ENCODE measurements at regions not wholly inside any gene's neighbourhood (a gene's known extent, or its start where the extent isn't known, plus 50 kb on each side); places are given as distances from the start of the nearest gene placed in this dataset.

DNA sequence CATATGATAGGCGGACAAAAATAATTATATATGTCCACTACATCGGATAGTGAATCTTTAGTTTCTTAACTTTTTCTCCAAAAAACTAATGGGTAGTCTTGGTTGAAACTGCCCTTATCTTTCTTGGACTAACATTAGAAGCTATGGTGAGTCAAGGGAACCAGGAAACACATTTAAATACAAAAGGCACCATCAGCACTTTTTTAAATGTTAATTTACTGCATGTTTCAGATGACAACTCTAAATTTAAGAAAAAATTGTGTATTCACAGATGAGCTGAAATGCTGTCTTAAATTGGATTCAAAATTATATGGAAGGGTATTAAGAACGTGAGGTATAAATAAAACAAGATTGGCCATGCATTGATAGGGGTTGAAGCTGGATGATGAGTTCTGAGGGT lies 75.6 kb upstream of the CERS6 start:
- no peak for DNase-seq

DNA sequence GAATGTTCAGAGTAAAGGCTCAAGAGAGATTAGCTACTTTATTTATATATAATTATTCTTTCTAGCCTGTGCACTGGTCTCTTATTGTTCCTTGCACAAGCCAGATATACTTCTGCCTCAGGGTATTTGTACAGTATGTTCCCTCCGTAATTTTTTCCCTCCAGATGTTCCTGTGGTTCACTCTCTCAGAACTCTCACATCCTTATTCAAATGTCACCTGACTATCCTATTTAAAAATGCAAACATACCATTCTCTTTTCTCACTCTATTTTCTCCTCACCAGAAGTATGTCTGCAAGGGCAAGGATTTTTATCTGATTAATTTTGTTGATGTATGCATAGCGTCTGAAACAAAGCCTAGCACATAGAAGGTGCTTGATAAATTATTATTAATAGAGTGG lies 64.0 kb upstream of the CERS6 start:
- peak; percentile 13 to 42 for DNase-seq

DNA sequence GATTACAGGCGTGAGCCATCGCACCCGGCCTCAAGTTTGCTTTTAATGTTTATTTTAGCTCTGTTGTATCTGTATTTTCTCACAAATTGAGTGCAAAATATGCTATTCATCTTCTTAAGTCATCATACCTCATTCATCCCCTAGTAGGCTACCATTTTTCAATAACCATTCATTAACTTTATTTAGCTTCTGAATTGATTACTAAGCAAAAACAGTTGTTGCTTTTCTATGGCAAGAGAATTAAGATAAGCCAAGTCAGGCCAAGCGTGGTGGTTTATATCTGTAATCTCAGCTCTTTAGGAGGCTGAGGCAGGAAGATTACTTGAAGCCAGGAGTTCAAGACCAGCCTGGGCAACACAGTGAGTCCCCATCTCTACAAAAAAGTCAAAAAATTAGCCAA lies 63.3 kb upstream of the CERS6 start:
- DNase-seq = no peak

GRCh38 chr2:168394262-168394661 lies 61.8 kb upstream of the CERS6 start:
- no peak for DNase-seq

- DNase-seq = no peak
These were observed 59.9 kb upstream of the CERS6 start for GRCh38 chr2:168396131-168396530.

- no peak for DNase-seq
These were observed 58.4 kb upstream of the CERS6 start for GRCh38 chr2:168397629-168398028.

DNA sequence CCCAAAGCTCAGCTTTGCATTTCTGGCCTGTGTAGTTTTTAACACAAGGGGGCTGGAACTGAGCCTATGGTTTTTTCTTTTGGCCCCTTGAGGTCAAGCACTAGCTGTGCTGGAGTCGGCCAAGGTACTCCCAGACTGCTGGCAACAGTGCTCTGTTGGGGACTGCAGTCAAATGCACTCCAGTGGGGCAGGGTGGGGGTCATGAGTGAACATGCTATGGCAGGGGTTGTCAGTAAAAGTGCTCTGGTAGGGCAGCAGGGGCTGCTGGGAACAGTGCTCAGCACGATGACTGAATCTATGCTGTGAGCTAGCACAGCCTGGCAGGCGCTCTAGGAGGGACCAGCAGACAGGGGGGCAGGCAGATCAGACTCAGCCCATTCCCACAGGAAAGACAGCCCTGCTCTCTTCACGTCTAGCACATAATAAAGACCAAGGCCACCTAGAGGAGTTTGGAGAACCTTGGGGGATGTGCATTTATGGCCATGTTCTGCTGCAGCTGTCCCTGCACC lies 55.0 kb upstream of the CERS6 start:
- DNase-seq = no peak

DNA sequence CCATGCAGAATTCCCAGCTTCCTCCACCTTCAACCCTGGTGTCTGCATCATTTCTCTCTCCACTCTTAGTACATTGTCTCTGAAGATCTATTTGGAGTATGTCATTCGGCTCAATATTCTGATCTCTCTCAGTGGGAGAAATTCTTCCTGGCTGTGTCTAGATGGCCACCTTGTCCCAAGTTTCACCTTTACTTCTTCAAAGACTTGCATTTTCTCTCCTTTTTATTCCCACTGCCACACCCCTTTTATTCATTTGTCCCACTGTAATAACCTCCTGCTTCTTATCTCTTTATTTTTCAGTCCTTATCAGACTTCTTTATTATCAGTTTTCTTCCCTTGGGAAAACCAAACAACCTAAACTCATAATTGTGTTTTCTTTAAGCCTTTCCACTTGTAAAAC lies 54.3 kb upstream of the CERS6 start:
- no peak for DNase-seq

- no peak for DNase-seq
These were observed 53.5 kb upstream of the CERS6 start for GRCh38 chr2:168402531-168402930.

GRCh38 chr2:168403736-168404135 lies 52.3 kb upstream of the CERS6 start:
- DNase-seq = no peak

DNA sequence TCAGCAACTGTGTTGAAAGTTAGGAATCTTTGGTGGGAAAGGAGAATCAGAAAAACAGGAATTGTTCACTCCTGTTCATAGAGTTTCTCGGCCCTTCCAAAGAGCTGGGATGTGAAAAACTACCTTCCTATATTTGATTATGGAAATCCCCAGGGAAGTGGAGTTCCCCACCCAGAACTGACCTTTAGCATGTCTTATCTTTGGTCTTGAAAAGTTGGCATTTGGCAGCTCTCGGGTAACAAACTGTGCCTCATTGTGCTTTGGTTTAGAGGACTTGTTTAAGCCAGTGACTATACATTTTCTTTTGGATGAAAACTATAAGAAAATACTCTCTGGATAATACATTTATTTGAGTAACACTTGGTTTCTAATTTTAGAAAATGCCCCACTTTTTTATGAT lies 51.3 kb upstream of the CERS6 start:
- DNase-seq = peak; percentile 7 to 45
